ENCODE measurements at regions not wholly inside any gene's neighbourhood (a gene's known extent, or its start where the extent isn't known, plus 50 kb on each side); places are given as distances from the start of the nearest gene placed in this dataset.
"Not testable (repeated sequence)": the region's sequence is repeated elsewhere in the genome, so short reads cannot be mapped to it uniquely, and the experiment has no call there.

DNA sequence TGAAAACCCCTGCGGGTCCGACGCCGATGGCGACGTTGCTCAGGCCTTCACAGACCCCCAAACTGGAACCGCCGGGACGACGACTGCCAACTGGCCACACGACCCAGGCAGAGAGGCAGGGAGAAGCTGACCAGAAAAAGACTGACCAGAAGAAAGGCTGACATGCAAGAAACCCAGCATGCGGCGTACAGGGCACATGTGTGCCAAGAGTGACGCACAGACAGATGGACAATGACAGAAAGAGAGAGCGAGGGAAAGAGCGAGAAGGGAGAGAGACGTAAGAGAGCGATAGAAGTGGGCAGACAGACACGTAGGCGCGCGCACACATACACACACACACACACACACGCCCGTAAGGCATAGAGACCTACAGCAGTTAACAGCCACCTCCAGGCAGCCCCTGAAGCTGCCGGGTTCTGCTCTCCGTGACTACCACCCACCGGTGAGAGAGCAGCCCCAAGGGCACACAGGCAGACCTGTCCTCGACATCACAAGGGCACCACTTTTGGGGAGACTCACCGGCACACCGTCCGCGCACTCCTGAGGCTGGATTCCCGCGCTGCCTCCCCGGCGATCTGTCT is 67.2 kb upstream of the ZNF527 start:
- in situ Hi-C loops (cut with HindIII; ENCODE audit: low pct_unique_long_range_greater_than_20kb, low sequenced_read_pairs) = no loop called here
- no peak for DNase-seq (ENCODE audit: low read depth, low spot score)

DNA sequence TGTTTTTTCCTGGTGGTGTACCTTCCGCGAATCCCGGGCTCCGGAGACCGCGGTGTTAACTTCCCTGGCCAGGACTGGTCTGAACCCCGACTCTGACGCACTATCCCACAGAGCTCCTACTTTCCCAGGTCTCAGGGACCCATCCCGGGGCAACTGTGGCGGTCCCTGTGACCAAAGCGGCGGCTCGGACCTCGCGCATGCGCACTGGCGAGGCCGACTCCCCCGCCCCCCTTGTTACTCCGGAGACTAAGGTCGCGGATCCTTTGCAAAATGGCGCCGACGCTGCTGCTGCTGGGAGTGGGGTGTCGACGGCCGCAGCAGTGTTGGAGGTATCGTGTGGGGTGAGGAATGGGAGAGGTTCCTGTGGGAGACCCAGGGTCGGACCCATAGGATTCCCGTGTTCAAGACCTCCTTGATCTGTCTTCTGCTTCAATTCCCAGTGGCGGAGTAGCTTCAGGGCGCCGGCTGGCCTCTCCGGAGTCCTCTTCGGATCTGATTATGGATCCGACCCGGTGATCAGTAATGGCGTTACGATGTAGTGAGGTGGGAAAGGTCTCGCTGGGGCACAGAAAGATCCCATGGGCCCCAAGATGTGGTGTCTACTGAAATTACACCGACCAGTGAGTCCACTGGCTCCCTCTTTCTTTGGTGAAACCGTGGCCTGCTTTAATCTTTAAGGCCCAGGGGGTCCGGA is 66.6 kb upstream of the ZNF527 start:
- DNase-seq (ENCODE audit: low read depth, low spot score) = no peak
- in situ Hi-C loops (cut with HindIII; ENCODE audit: low pct_unique_long_range_greater_than_20kb, low sequenced_read_pairs) = no loop called here

DNA sequence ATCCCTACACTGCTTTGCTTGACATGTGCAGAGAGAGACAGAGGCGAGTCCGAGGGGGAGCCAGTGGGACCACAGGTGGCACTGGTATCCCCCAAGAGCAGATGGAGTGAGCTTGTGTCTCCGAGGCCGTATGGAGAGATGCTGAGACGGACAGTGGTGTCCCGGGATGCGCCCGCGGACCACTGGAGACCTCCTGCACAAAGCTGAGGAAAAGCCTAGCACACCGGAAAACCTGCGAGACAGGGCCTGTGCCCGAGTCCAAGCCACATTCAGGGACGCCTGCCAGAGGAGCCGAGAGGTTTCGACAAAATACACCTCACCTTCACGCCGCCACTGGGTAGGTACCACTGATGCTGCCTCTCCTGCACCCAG is 66.0 kb upstream of the ZNF527 start:
- in situ Hi-C loops (cut with HindIII; ENCODE audit: low pct_unique_long_range_greater_than_20kb, low sequenced_read_pairs) = no loop called here
- no peak for DNase-seq (ENCODE audit: low read depth, low spot score)

DNA sequence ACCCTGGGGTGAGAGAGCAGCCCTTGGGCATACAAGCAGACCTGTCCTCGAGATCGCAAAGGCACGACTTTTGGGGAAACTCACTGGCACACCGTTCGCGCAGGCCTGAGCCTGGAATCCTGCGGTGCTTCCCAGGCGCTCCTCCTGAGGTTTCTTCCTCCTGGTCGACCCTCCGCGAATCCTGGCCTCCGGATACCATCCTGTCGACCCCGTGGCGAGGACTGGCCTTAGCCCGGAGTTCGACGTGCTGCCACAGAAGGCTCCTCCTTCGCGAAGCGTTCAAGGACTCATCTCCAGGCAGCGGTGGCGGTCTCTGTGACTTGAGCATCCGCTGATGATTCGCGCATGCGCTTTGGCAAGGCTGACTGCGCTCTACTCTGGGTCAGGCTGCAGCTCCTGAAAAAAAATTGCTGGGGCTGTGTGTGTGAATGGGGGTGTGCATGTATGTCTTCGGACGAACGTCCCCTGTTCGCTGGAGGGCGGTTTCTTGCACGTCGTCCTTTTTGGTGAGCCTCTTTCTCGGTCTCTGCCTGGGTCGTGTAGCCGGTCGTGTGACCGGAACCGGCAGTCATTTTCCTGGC is 64.4 kb upstream of the ZNF527 start:
- DNase-seq (ENCODE audit: low read depth, low spot score) = no peak
- in situ Hi-C loops (cut with HindIII; ENCODE audit: low pct_unique_long_range_greater_than_20kb, low sequenced_read_pairs) = no loop called here

DNA sequence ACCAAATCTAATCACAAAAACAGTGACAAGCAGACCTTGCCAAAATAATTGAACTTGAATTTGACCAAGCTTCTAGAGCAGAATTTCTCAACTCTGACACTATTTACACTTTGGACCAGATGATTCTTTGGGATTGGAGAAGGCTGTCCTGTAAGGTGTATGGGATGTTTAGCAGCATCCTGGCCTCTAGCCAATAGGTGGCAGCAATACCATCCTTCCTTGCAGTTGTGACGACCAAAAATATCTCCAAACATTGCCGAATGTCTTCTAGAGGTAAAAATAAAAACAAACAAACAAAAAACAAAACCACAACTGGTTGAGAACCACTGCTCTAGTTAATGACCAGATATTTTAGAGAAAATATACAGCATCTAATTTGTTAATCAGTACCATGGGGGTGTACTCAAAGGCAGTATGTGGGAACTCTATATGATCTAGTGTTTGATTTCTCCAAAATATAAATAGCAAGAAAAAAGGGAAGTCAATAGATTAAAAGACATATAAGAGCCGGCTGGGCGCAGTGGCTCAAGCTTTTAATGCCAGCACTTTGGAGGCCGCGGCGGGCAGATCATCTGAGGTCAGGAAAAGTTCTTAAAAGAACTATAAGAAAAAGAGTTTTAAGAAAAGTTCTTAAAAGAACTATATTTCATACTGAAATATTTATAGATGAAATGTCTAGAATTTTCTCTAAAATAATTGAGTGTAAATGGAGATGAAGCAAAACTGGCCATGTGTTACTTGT is 60.9 kb upstream of the ZNF527 start:
- in situ Hi-C loops (cut with HindIII; ENCODE audit: low pct_unique_long_range_greater_than_20kb, low sequenced_read_pairs) = no loop called here
- DNase-seq (ENCODE audit: low read depth, low spot score) = no peak

DNA sequence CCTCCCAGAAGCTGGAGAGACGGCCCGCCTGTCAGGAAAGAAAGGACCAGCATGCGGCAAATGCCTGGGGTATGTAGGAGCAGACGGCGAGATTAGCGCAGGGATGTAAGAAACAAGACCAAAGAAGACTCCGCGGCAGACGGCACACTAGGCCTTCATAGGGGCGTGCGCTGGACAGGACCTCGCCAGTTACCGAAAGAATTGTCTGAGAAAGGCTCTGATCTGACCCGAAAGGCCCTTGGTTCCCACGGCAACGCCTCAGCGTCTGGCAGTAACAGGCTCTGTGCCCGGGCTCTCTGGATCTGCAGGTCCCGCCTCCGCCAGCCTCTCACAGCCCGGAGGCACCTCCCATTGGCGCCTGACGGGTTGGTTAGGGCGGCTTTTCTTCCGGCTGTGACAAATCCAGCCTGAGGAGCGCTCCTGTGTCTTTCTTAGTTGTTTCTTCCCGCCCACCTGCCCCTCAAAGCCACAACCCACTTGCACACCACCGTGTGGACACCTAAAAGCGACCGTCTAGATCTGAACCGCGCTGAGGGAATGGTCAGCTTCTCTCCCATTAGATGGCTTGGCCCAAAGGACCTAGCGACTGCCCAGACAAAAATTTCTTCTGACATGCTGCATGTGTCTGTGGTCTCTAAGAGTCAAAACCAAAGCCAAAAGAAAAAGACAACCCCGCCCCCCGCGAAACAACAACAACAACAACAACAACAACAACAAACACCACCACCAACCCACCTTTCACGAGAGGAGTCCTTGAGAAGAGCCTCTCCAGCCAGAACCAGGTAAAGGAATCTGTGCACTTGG is 58.2 kb upstream of the ZNF527 start:
- DNase-seq (ENCODE audit: low read depth, low spot score); in situ Hi-C loops (cut with HindIII; ENCODE audit: low pct_unique_long_range_greater_than_20kb, low sequenced_read_pairs): not testable (repeated sequence)

DNA sequence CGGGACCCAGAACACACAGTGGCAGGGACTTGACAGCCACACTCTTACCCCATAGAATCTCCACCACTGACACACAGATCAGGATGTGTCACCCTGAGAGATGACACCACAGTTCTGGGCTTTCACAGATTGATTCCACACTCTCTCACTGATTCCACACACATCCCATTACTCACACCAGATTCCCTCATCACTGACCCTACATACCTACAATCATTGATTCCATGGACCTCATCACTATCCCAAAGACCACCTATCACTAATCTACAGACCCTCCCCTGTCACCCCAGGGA is 57.6 kb upstream of the ZNF527 start:
- in situ Hi-C loops (cut with HindIII; ENCODE audit: low pct_unique_long_range_greater_than_20kb, low sequenced_read_pairs) = no loop called here

DNA sequence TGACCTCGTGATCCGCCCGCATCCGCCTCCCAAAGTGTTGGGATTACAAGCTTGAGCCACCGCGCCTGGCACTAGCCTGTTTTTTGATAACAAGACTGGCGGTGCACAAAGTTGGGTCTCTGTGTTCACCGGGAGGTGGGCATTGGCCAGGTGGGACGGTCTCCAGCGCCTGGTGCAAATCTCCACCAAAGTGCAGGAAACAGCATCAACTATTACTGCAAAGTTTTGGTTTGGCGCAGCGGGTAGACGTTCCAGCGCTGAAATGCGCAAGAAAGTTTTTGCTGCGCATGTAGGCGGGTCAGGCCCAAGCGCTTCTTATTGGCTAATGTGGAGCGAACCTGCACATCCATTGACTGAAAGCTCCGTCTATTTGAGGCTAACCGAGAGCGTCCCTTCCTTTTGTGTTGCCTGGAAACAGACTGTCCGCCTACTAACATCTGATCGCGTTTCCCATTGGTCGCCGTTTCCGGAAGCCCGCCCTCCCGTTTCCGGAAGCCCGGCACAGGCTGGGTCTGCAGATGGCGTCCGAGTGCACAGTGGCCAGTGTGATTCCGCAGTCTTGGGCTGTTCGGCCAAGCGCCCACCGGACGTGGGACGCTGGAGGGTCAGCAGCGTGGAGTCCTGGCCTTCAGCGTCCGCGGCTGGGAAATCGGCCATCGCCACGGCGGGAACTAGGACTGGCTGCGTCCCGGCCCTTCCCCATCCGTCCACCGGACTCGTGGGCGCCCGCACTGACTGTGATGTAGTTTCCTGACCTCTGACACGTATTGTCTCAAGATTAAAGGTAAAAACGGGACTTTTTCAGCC is 53.3 kb upstream of the ZNF527 start:
- DNase-seq (ENCODE audit: low read depth, low spot score) = peak; percentile 98
- in situ Hi-C loops (cut with HindIII; ENCODE audit: low pct_unique_long_range_greater_than_20kb, low sequenced_read_pairs) = no loop called here

More for the DNA sequence above, 57.6 kb upstream of the ZNF527 start:
- no peak for DNase-seq (ENCODE audit: low read depth, low spot score)

DNA sequence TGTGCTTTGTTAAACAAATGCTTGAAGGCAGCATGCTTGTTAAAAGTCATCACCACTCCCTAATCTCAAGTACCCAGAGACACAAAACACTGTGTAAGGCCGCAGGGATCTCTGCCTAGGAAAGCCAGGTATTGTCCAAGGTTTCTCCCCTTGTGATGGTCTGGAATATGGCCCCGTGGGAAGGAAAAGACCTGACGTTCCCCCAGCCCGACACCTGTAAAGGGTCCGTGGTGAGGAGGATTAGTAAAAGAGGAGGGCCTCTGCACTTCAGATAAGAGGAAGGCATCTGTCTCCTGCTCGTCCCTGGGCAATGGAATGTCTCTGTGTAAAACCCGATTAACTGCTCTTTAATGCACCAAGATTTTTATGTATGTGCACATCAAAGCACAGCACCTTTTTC is 49.9 kb upstream of the ZNF527 start:
- in situ Hi-C loops (cut with HindIII; ENCODE audit: low pct_unique_long_range_greater_than_20kb, low sequenced_read_pairs); DNase-seq (ENCODE audit: low read depth, low spot score): not testable (repeated sequence)
